ENCODE measurements at regions not wholly inside any gene's neighbourhood (a gene's known extent, or its start where the extent isn't known, plus 50 kb on each side); places are given as distances from the start of the nearest gene placed in this dataset.

DNA sequence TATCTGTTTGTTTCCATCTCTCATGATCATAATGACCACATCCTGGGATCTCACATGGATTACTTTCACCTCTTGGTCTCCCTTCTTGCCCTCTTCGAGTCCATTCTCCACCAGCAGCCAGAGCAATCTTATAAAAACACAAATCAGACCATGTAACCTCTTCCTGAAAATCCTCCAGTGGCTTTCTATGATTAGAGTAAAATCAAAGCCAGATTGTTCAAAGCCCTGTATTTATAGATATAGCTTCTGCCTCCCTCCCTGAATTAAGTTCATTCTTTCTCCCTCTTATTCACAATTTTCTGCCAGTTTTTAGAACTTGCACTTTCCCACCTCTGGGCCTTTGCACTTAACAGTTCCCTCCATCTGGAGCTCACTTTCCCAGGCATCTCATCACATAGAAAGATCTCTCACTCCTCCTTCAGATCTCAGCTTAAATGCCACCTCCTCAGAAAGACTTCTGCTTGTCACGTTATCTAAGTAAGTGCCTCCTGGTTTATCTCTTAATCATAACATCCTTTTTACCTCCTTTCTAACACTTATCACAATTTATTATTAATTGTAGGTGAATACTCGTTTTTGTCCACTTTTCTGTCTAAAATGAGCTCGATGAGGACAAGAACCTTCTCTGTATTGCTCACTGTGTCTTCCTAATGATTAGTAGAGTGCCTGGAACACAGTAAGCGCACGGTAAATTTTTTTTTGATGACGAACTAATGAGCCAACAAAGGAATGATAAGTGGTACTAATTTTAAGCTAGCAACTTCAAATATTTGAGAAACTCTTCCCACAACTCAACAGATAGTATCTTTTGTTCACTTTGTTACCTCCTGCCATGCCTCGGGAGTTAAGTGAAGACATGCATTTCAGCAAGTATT is 80.5 kb downstream of the CYB561 start:
- DNase-seq (ENCODE audit: extremely low read depth, low read depth), result no peak

DNA sequence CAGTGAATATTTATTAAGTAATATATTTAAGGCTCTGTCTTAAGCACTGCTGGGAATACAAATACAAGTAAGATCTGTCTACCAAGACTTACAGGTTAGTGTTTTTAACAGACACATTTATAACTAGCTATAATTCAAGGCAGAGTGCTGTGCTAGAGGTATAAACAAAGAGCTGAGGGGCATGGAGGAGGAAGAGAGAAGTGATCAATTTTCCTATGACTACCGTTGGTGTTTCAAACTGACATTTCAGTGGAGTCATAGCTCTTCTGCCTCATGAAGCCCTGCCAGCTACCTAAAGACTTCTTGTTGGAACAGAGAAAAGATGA is 79.9 kb downstream of the CYB561 start:
- DNase-seq (ENCODE audit: extremely low read depth, low read depth), result no peak

DNA sequence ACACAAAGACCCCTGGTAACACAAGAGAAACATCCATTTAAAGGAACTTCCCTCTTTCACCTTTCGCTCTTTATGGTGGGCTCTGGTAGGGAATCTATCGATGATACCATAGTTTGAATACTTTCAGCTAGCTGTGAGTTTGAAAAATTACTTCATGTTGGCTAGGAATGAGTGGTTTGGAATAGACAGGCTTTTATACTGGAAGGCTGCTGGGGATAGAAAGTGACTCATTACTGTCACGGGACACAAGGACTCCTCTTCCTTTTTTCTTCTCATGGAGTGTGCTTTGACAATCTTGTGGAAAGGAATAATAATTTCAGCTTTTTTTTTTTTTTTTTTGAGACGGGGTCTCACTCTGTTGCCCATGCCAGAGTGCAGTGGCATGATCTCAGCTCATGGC is 76.9 kb downstream of the CYB561 start:
- no peak for DNase-seq (ENCODE audit: extremely low read depth, low read depth)

DNA sequence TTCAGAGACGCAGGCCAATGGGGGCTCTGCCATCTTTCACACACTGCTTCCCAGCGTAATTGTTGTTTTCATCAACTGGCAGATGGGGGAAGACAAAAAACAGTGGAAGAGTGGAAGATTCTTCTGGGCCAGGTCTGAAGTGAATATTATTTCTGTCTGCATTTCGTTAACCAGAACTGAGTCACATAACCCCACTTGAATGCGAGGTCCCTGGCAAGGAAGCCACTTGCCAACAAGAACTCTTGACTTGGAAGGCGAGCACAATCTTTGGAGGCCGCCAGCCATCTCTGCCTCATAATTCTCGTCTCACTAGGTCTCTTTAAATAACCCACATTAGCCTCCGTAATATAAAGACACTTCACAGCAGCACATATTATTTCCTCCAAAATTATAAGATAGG is 75.4 kb downstream of the CYB561 start:
- DNase-seq (ENCODE audit: extremely low read depth, low read depth), result no peak

DNA sequence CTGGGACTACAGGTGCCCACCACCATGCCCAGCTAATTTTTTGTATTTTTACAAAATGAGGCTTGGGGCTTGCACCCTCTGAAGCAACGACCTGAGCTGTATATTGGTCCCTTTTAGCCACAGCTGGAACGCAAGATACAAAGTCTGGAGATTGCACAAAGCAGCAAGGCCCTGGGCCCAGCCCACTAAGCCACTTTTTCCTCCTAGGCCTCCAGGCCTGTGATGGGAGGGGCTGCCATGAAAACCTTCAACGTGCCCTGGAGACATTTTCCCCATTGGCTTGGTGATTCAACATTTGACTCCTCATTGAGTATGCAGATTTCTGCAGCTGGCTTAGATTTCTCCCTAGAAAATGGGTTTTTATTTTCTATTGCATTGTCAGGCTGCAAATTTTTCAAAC is 69.2 kb downstream of the CYB561 start:
- DNase-seq (ENCODE audit: extremely low read depth, low read depth), result no peak

DNA sequence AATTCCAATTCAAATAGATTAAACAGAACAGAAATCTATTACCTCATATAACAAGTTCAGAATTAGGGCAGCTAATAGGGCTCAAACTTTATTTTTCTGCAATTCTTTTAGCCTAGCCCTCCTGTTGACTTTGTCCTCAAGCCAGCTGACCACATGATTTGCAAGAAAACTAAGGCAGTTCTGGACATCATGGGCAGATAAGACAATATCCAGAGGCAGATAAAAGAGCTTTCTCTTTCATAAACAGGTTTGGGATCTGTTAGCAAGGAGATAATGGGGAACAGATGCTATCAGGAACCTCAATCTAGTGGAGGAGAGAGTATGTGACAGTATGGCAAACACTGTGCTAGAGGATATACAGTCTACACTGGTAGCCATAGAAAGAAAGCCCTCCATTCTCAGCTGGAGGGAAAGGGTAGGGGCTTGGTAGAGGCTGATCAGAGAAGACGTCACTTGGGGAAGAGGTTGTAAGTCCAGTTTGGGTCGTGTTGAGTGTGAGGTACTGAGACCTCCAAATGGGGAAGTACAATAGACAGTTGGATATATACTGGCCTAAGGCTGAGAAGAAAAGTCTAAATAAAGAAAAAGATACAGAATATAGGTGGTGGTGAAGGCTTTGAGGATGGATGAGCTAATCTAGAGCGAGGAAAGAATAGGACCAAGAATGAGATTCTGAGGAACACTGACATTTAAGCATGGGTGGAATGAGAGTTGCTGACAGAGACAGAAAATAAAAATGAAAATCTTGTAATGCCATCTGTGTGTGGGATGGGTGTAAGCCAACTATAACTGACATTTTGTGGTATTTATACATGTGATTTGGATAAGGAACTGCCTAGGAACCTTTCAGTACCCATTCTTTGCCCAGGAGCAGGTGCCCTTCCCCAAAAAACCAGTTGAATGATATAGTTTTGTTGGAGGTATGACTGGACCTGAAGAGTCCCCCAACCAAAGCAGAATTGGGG is 67.4 kb downstream of the CYB561 start:
- DNase-seq (ENCODE audit: extremely low read depth, low read depth), result no peak

DNA sequence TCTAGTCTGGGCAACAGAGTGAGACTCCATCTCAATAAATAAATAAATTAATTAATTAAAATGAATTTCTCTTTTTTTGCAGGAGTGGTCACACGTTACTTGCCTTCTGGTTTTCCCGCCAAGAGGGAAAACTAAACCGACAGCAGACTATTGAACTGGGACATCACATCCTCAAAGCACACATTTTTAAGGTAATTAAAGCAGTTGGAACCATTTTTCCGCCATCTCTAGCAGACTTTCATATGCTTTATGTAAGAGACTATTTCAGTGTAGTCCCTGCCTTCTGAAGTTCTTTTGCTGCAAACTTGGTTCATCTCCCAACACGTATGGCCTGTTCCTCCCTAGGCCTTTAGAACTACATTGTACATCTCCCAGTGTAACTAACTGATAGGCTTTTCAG is 66.5 kb downstream of the CYB561 start:
- DNase-seq (ENCODE audit: extremely low read depth, low read depth), result no peak

DNA sequence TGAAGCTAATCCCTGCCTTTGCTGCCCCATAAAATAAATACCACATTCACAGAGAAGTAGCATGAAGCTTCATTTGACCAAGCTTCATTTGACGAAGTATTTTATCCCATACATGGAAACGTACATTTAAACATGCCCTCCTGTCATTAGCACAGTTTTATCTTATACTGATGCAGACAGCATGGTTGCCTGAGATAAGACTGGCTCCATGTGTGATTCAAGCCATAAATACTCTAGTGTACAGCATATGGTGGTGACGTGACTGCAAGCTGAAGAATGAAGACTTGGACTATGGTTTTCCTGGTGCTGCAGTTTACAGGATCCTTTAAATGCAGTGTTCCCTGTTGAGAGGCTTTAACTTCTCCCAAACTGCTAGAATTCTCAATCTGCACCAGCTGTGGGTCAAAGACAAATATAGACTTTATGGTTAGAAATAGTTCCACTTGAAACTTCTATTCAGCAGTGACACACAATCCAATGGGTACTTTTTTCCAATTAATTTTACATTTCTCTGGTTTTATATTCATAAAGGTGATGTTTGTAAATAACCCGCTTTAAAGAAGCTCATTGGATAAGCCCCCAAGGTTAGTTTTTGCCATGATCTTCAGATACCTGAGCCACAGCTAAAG is 64.9 kb downstream of the CYB561 start:
- no peak for DNase-seq (ENCODE audit: extremely low read depth, low read depth)

DNA sequence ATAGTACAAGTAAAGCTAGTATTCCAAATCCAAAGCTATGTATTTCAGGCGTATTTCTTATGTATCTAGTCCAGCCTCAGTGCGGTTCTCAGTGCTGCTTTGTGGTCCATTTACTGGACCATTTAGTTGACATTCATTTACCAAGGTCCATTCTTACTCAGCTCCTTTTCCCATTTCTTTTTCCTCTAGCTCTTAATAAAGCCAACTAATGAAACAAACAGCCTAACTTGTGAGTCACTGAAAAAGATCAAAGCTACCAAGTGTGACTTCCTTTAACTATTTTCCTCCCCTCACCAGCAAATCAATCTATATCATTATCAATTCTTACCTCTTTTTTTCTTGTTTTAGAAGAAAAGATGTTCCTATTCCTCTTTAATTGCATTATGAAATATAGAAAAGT is 64.0 kb downstream of the CYB561 start:
- no peak for DNase-seq (ENCODE audit: extremely low read depth, low read depth)

Measured in NCI-H460 (cell line).